ENCODE measurements at regions not wholly inside any gene's neighbourhood (a gene's known extent, or its start where the extent isn't known, plus 50 kb on each side); places are given as distances from the start of the nearest gene placed in this dataset.

GRCh38 chr7:41524876-41525275 is 178.0 kb downstream of the INHBA start:
- in situ Hi-C loops (cut with MboI; ENCODE audit: low pct_unique_long_range_greater_than_20kb, low sequenced_read_pairs, unreplicated experiment), result no loop called here
- DNase-seq (ENCODE audit: low spot score), result no peak
- no peak for TF ChIP-seq CTCF (IDR thresholded peaks at IDR 0.05; ENCODE audit: extremely low read depth, insufficient read depth, missing control alignments)

- DNase-seq (ENCODE audit: low spot score), result no peak
- in situ Hi-C loops (cut with MboI; ENCODE audit: low pct_unique_long_range_greater_than_20kb, low sequenced_read_pairs, unreplicated experiment), result no loop called here
- TF ChIP-seq CTCF (IDR thresholded peaks at IDR 0.05; ENCODE audit: extremely low read depth, insufficient read depth, missing control alignments), result no peak
These were observed 182.4 kb downstream of the INHBA start for GRCh38 chr7:41520445-41520844.

GRCh38 chr7:41517771-41518170 is 185.1 kb downstream of the INHBA start:
- DNase-seq (ENCODE audit: low spot score), result no peak
- TF ChIP-seq CTCF (IDR thresholded peaks at IDR 0.05; ENCODE audit: extremely low read depth, insufficient read depth, missing control alignments), result no peak
- in situ Hi-C loops (cut with MboI; ENCODE audit: low pct_unique_long_range_greater_than_20kb, low sequenced_read_pairs, unreplicated experiment), result no loop called here

- in situ Hi-C loops (cut with MboI; ENCODE audit: low pct_unique_long_range_greater_than_20kb, low sequenced_read_pairs, unreplicated experiment), result no loop called here
- no peak for DNase-seq (ENCODE audit: low spot score)
- no peak for TF ChIP-seq CTCF (IDR thresholded peaks at IDR 0.05; ENCODE audit: extremely low read depth, insufficient read depth, missing control alignments)
These were observed 194.1 kb downstream of the INHBA start for GRCh38 chr7:41508755-41509154.

GRCh38 chr7:41507686-41508268 is 195.1 kb downstream of the INHBA start:
- no peak for DNase-seq (ENCODE audit: low spot score)
- in situ Hi-C loops (cut with MboI; ENCODE audit: low pct_unique_long_range_greater_than_20kb, low sequenced_read_pairs, unreplicated experiment), result no loop called here
- TF ChIP-seq CTCF (IDR thresholded peaks at IDR 0.05; ENCODE audit: extremely low read depth, insufficient read depth, missing control alignments), result no peak

GRCh38 chr7:41504214-41504980 is 198.5 kb downstream of the INHBA start:
- no peak for TF ChIP-seq CTCF (IDR thresholded peaks at IDR 0.05; ENCODE audit: extremely low read depth, insufficient read depth, missing control alignments)
- DNase-seq (ENCODE audit: low spot score), result no peak
- in situ Hi-C loops (cut with MboI; ENCODE audit: low pct_unique_long_range_greater_than_20kb, low sequenced_read_pairs, unreplicated experiment), result no loop called here
